ENCODE measurements at regions not wholly inside any gene's neighbourhood (a gene's known extent, or its start where the extent isn't known, plus 50 kb on each side); places are given as distances from the start of the nearest gene placed in this dataset.
"Not testable (repeated sequence)": the region's sequence is repeated elsewhere in the genome, so short reads cannot be mapped to it uniquely, and the experiment has no call there.

DNA sequence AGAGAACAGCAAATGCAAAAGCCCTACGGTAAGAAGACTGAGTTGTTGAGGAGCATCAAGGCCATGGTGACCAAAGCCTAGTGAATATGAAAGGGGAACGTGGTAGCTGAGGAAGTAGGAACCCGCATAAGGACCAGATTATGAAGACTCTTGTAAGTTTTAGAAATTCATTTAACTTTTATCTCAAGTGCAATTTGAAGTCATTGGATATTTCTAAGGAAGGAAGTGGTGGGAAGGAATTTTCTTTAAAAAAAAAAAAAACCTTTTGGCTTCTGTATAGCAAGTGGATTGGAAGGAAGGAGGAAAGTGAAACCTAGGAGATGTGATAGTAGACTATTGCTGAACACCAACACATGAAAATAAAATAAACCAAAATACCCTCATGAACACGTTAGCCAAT lies 119.0 kb downstream of the TNFSF18 start:
- FAIRE-seq: no peak
- no peak for TF ChIP-seq POLR2AphosphoS5 (IDR thresholded peaks at IDR 0.05; ENCODE audit: low read depth, low read length)
- TF ChIP-seq SPI1 (IDR thresholded peaks at IDR 0.05; ENCODE audit: low read depth, low read length): no peak
- TF ChIP-seq TAF1 (IDR thresholded peaks at IDR 0.05; ENCODE audit: low read depth, low read length): no peak
- TF ChIP-seq PAX5 (IDR thresholded peaks at IDR 0.05; ENCODE audit: insufficient read depth, low read length, severe bottlenecking): no peak
- no peak for TF ChIP-seq POU2F2 (IDR thresholded peaks at IDR 0.05; ENCODE audit: low read depth, low read length)
- no peak for TF ChIP-seq POLR2A (IDR thresholded peaks at IDR 0.05; ENCODE audit: low read depth, low read length)
- DNase-seq (ENCODE audit: insufficient read length, low spot score): no peak

DNA sequence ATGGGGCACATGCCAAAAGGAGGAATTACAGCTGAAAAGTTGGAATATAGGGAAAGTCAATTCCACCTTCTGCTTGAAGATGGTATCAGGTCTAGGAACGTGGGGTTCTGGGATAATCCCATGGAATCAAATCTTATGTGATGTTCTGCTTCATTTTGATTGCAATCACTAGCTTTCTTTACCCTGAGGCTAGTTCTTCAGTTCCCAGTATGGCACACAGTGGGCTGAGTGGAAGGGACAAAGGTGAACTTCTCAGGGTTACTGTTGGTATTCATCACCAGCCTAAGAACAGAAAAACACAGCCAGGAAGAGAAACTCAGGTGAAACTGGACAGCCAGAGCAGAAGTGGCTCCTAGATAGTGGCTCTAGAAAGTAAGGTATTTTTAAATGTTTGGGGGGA lies 117.8 kb downstream of the TNFSF18 start:
- no peak for TF ChIP-seq POU2F2 (IDR thresholded peaks at IDR 0.05; ENCODE audit: low read depth, low read length)
- TF ChIP-seq POLR2A (IDR thresholded peaks at IDR 0.05; ENCODE audit: low read depth, low read length): no peak
- no peak for TF ChIP-seq PAX5 (IDR thresholded peaks at IDR 0.05; ENCODE audit: insufficient read depth, low read length, severe bottlenecking)
- no peak for TF ChIP-seq SPI1 (IDR thresholded peaks at IDR 0.05; ENCODE audit: low read depth, low read length)
- no peak for TF ChIP-seq TAF1 (IDR thresholded peaks at IDR 0.05; ENCODE audit: low read depth, low read length)
- TF ChIP-seq POLR2AphosphoS5 (IDR thresholded peaks at IDR 0.05; ENCODE audit: low read depth, low read length): no peak
- FAIRE-seq (no peak), DNase-seq (ENCODE audit: insufficient read length, low spot score) (no peak)

DNA sequence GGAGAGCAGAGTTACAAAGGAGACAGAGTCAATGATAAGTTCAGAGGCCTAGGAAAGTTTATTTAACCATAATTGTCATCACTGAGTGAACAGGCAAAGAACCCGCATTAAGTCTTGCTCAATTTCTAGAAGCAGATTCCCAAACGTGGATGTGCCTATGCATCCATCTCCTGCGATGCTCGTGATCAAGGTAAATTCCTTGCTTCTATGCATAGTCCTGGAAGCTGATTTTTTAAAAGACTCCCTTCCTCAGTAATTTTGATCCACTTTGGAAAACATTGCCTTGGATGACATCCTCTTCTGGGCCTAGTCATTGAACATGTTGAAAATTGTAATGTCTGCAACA lies 116.4 kb downstream of the TNFSF18 start:
- FAIRE-seq (no peak), DNase-seq (ENCODE audit: insufficient read length, low spot score) (no peak)
- TF ChIP-seq POU2F2 (IDR thresholded peaks at IDR 0.05; ENCODE audit: low read depth, low read length) (no peak), PAX5 (IDR thresholded peaks at IDR 0.05; ENCODE audit: insufficient read depth, low read length, severe bottlenecking) (no peak), POLR2AphosphoS5 (IDR thresholded peaks at IDR 0.05; ENCODE audit: low read depth, low read length) (no peak), POLR2A (IDR thresholded peaks at IDR 0.05; ENCODE audit: low read depth, low read length) (no peak), TAF1 (IDR thresholded peaks at IDR 0.05; ENCODE audit: low read depth, low read length) (no peak), SPI1 (IDR thresholded peaks at IDR 0.05; ENCODE audit: low read depth, low read length) (no peak)

DNA sequence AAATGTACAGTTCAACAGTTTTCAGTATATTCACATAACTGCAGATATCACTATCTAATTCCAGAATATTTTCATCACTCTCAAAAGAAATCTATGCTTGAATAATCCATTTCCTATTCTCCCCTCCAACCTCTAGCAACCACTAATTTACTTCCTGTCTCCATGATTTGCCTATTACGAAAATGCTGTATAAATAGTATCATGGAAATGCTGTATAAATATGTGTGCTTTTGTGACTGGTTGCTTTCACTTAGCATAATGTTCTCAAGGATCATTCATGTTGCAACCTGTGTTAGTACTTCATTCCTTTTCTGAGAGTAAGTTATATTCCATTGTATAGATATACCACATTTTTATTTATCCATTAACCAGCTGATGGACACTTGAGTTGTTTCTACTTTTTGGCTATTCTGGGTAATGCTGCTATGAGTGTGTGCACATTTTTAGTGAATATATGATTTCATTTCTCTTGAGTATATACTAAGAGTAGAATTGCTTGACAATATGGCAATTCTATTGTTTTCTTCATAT lies 115.6 kb downstream of the TNFSF18 start:
- DNase-seq (ENCODE audit: insufficient read length, low spot score): no peak
- no peak for TF ChIP-seq TAF1 (IDR thresholded peaks at IDR 0.05; ENCODE audit: low read depth, low read length)
- no peak for TF ChIP-seq POU2F2 (IDR thresholded peaks at IDR 0.05; ENCODE audit: low read depth, low read length)
- TF ChIP-seq POLR2AphosphoS5 (IDR thresholded peaks at IDR 0.05; ENCODE audit: low read depth, low read length): no peak
- no peak for TF ChIP-seq PAX5 (IDR thresholded peaks at IDR 0.05; ENCODE audit: insufficient read depth, low read length, severe bottlenecking)
- no peak for TF ChIP-seq POLR2A (IDR thresholded peaks at IDR 0.05; ENCODE audit: low read depth, low read length)
- no peak for TF ChIP-seq SPI1 (IDR thresholded peaks at IDR 0.05; ENCODE audit: low read depth, low read length)
- FAIRE-seq: no peak

DNA sequence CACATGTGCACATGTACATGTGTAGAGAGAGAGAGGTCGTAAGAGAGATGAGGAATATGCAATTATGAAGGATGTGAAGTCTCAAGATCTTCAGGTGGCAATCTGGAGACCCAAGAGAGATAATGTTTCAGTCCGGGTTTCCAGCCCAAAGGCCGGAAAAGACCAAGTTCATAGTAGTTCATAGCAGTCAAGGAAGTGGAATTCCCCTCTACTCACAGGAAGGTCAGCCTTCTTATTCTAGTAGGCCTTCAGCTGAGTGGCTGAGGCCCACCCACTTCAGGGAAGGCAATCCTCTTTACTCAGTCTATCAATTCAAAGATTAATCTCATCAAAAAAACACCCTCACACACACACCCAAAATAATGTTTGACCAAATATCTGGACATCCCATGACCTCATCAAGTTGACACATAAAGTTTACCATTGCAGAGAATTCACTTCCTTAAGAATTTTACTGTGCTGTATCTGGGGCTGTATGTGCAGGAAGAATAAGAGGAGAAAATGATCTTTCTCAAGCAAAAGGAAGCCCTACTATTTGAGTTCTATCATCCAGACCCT lies 114.6 kb downstream of the TNFSF18 start:
- TF ChIP-seq SPI1 (IDR thresholded peaks at IDR 0.05; ENCODE audit: low read depth, low read length) (no peak), PAX5 (IDR thresholded peaks at IDR 0.05; ENCODE audit: insufficient read depth, low read length, severe bottlenecking) (no peak), POLR2A (IDR thresholded peaks at IDR 0.05; ENCODE audit: low read depth, low read length) (no peak), TAF1 (IDR thresholded peaks at IDR 0.05; ENCODE audit: low read depth, low read length) (no peak), POLR2AphosphoS5 (IDR thresholded peaks at IDR 0.05; ENCODE audit: low read depth, low read length) (no peak), POU2F2 (IDR thresholded peaks at IDR 0.05; ENCODE audit: low read depth, low read length) (no peak)
- DNase-seq (ENCODE audit: insufficient read length, low spot score): no peak
- no peak for FAIRE-seq

DNA sequence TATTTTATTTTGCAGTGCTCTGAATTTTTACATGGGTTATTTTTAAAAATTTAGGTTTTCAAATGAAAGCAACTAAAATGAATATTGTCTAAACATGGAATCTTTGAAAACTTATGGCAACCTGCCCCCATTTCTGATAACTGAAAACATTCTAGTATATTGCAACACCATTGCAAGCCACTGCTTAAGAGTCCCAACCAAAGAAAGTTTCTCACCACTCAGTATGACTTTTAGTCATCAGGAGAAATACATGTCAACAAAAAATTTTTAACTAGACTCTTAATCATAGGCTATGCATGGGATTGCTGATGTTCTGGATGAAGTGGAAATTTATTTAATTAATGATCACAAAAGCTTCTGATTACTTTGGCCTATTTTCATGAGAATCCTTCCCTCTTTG lies 112.1 kb downstream of the TNFSF18 start:
- no peak for DNase-seq (ENCODE audit: insufficient read length, low spot score)
- TF ChIP-seq POLR2A (IDR thresholded peaks at IDR 0.05; ENCODE audit: low read depth, low read length) (no peak), TAF1 (IDR thresholded peaks at IDR 0.05; ENCODE audit: low read depth, low read length) (no peak), POLR2AphosphoS5 (IDR thresholded peaks at IDR 0.05; ENCODE audit: low read depth, low read length) (no peak)
- no peak for FAIRE-seq

DNA sequence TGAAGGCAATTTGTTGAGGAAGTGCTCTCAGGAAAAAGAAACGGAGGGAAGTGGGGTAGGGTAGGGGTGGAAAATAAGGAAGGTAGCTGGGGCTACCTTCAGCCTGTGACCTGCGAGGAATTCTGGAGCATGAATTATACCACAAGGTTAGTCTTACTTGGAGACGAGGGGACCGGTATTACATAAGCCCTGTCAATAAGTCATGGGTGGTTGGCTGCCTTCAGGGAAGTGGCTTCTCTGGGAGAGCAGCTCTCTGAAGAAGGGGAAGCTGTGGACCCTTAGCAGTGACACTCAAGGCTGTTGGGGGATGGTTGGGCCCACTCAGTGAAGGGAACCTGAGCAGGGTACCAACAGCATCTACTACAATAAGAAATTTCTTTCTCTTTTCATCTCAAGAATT lies 111.3 kb downstream of the TNFSF18 start:
- TF ChIP-seq POU2F2 (IDR thresholded peaks at IDR 0.05; ENCODE audit: low read depth, low read length): no peak
- TF ChIP-seq PAX5 (IDR thresholded peaks at IDR 0.05; ENCODE audit: insufficient read depth, low read length, severe bottlenecking): no peak
- TF ChIP-seq TAF1 (IDR thresholded peaks at IDR 0.05; ENCODE audit: low read depth, low read length): no peak
- TF ChIP-seq POLR2A (IDR thresholded peaks at IDR 0.05; ENCODE audit: low read depth, low read length): no peak
- no peak for TF ChIP-seq SPI1 (IDR thresholded peaks at IDR 0.05; ENCODE audit: low read depth, low read length)
- TF ChIP-seq POLR2AphosphoS5 (IDR thresholded peaks at IDR 0.05; ENCODE audit: low read depth, low read length): no peak
- FAIRE-seq (no peak), DNase-seq (ENCODE audit: insufficient read length, low spot score) (no peak)

DNA sequence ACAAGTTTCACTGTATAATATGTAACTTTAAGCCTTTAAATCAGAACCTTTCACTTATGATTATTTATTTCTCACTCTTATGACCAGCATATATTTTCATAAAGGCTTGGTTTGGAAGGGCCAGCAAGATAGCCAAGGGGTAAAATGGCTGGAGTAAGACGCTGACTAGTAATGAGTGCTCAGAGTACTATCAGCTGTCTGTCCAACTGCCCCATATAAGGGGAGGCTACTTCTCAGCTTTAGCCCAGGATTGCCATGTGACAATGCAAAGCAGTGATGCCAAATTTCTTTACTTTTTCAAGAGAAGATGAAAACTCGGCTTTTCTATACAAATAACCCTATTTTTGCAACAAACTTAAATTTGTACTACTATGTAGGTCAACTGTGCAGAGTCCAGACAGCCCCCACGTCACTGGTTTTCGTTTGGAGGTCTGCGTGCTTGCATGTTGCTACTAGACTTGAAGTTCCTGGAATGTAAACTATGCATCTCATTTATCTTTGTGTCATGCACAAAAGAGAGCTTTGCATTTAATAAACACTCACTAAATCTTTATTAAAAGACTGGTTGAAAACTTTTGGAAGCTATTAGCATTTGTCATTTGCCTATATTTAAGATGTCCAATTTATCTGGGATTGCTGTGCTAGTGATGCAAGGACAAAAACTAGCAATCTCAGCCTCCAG lies 110.4 kb downstream of the TNFSF18 start:
- no peak for FAIRE-seq
- TF ChIP-seq POLR2AphosphoS5 (IDR thresholded peaks at IDR 0.05; ENCODE audit: low read depth, low read length): no peak
- TF ChIP-seq TAF1 (IDR thresholded peaks at IDR 0.05; ENCODE audit: low read depth, low read length): no peak
- TF ChIP-seq POU2F2 (IDR thresholded peaks at IDR 0.05; ENCODE audit: low read depth, low read length): no peak
- TF ChIP-seq POLR2A (IDR thresholded peaks at IDR 0.05; ENCODE audit: low read depth, low read length): no peak
- no peak for TF ChIP-seq SPI1 (IDR thresholded peaks at IDR 0.05; ENCODE audit: low read depth, low read length)
- TF ChIP-seq PAX5 (IDR thresholded peaks at IDR 0.05; ENCODE audit: insufficient read depth, low read length, severe bottlenecking): no peak
- DNase-seq (ENCODE audit: insufficient read length, low spot score): no peak

DNA sequence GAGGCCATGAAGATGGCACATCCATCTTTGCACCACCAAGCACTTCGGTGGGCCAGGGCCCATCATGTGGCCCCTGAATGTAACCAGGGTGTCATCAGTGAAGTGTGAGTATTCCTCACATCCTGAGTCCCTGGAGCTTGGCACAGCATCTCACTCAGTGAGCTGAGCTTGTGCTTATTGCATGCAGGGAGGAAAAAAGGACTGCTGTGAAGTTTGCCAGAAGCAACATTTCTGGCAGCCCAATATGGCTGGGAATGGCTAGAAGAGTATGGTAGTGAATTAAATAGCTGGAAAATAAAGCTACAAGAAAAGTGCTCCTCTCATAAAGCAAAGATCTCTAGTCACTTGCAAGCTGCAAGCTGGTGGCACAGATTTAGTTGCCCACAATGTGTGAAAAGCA lies 109.3 kb downstream of the TNFSF18 start:
- DNase-seq (ENCODE audit: insufficient read length, low spot score) (no peak), FAIRE-seq (no peak)
- TF ChIP-seq TAF1 (IDR thresholded peaks at IDR 0.05; ENCODE audit: low read depth, low read length): no peak
- no peak for TF ChIP-seq POLR2A (IDR thresholded peaks at IDR 0.05; ENCODE audit: low read depth, low read length)
- TF ChIP-seq PAX5 (IDR thresholded peaks at IDR 0.05; ENCODE audit: insufficient read depth, low read length, severe bottlenecking): no peak

DNA sequence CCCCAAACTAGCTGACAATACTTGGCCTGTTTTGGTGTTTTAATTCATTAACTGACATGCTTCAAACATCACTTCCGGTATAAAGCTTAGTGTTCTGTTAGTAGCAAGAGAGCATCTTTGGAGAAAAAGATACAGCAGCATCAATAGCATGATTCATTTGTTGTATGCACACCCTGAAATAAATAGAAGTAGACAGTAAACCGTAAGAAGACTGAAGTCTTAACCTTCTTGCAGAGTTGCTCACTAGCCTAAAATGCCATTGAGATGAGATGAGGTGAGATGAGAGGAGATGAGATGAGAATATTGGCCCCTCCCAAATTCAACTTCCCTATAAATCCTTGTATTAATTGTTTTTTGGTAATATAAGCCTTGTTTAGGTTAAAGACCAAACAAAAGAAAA lies 108.8 kb downstream of the TNFSF18 start:
- no peak for TF ChIP-seq POU2F2 (IDR thresholded peaks at IDR 0.05; ENCODE audit: low read depth, low read length)
- no peak for TF ChIP-seq SPI1 (IDR thresholded peaks at IDR 0.05; ENCODE audit: low read depth, low read length)
- no peak for TF ChIP-seq TAF1 (IDR thresholded peaks at IDR 0.05; ENCODE audit: low read depth, low read length)
- no peak for DNase-seq (ENCODE audit: insufficient read length, low spot score)
- no peak for FAIRE-seq

DNA sequence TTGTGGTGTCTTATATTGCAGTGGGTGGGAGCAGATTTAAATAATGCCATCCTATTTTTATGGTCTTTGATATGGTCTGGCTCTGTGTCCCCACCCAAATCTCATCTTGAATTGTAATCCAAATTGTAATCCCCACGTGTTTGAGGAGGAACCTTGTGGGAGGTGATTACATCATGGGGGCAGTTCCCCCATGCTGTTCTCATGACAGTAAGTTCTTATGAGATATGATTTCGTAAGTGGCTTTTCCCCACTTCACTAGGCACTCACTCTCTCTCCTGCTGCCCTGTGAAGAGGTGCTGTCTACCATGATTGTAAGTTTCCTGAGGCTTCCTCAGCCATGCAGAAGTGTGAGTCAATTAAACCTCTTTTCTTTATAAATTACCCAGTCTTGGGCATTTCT lies 107.6 kb downstream of the TNFSF18 start:
- DNase-seq (ENCODE audit: insufficient read length, low spot score); FAIRE-seq: not testable (repeated sequence)
